SK-N-MC (cell line): ENCODE measurements at regions not wholly inside any gene's neighbourhood (a gene's known extent, or its start where the extent isn't known, plus 50 kb on each side); places are given as distances from the start of the nearest gene placed in this dataset.
"Not testable (repeated sequence)": the region's sequence is repeated elsewhere in the genome, so short reads cannot be mapped to it uniquely, and the experiment has no call there.

Experiments used
- DNase-seq: peaks from one replicate; pipeline ENCODE4 v3.0.0-alpha.2; 2011; ENCODE audit warnings: low read depth, low spot score
- H3K27ac ChIP-seq: fragments of 200-600 bp; sonication (generic); 2 replicates; pipeline ENCODE4 v1.5.1; 2016; ENCODE audit warnings: mixed run types
- H3K36me3 ChIP-seq: fragments of 200-600 bp; sonication (generic); 2 replicates; pipeline ENCODE4 v1.6.1; 2017; ENCODE audit warnings: antibody characterized with exemption, low read length, mixed read lengths; ENCODE audit not compliant: insufficient read depth
- H3K4me3 ChIP-seq: fragments of 200-600 bp; sonication (generic); 2 replicates; pipeline ENCODE4 v1.5.1; 2016
- H3K9ac ChIP-seq: fragments of 200-600 bp; sonication (generic); 2 replicates; pipeline ENCODE4 v1.8.0; 2017; ENCODE audit warnings: mixed run types, mixed read lengths; ENCODE audit not compliant: insufficient read length
- H3K9me3 ChIP-seq: fragments of 200-600 bp; sonication (generic); 2 replicates; pipeline ENCODE4 v1.6.1; 2017; ENCODE audit warnings: low read depth, mild to moderate bottlenecking, antibody characterized with exemption, low read length, moderate library complexity, mixed read lengths
- EZH2 ChIP-seq: fragments of 200-600 bp; sonication (generic); IDR thresholded peaks from one replicate; pipeline ENCODE4 v1.6.1; 2017; ENCODE audit warnings: antibody characterized with exemption
- FOXP2 ChIP-seq: optimal IDR thresholded peaks from 2 replicates; pipeline ENCODE3; 2011; ENCODE audit warnings: mild to moderate bottlenecking, moderate library complexity; ENCODE audit not compliant: insufficient read depth; ENCODE audit errors: extremely low read length, control extremely low read depth
- POLR2AphosphoS5 ChIP-seq: IDR thresholded peaks from 2 replicates; pipeline ENCODE4 v1.6.1; 2012; ENCODE audit warnings: mild to moderate bottlenecking, low read depth, low read length, borderline replicate concordance

DNA sequence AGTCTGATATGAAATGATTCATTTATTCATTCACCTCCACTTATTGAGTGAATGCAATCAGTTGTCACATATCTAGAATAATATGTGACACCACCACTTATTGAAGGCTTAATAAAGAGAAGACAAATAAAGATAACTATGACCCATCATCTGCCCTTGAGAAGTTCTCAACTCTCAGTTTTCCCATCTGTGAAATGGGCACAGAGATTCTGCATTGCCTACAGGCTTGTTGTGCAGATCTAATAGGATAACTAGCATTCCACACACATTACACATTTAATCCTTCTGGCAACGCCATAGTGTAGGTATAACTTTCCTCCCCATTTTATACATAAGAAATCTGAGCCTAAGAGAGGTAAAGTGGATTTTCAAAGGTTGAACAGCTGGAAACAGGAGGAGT is 84.2 kb upstream of the FICD start:
- Histone ChIP-seq H3K9me3 (no peaks in the 10 kb centered on the region), H3K4me3 (no peak overlapping the region), H3K36me3 (no peaks in the 10 kb centered on the region), H3K27ac (no peak overlapping the region), H3K9ac (no peak overlapping the region)
- DNase-seq: no peak
- TF ChIP-seq EZH2 (no peak), FOXP2 (no peak), POLR2AphosphoS5 (no peak)

DNA sequence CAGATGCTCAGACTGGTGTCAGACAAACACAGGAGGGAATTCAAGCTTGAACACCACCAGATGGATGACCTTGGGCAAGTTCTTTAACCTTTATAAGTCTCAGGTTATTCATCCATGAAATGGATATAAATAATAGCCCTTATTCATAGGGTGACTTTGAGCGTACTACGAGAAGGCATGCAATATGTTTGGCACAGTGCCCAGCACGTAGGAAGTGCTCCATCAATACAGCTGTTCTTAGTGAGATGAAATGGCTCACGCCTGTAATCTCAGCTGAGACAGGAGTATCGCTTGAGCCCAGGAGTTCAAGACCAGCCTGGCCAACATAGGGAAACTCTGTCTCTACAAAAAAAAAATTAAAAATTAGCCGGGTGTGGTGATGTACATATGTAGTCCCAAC is 84.8 kb upstream of the FICD start:
- Histone ChIP-seq H3K36me3 (no peaks in the 10 kb centered on the region), H3K9me3 (no peaks in the 10 kb centered on the region), H3K4me3 (no peak overlapping the region), H3K27ac (no peak overlapping the region), H3K9ac (no peak overlapping the region)
- no peak for DNase-seq
- no peak for TF ChIP-seq POLR2AphosphoS5
- no peak for TF ChIP-seq EZH2
- TF ChIP-seq FOXP2: no peak

DNA sequence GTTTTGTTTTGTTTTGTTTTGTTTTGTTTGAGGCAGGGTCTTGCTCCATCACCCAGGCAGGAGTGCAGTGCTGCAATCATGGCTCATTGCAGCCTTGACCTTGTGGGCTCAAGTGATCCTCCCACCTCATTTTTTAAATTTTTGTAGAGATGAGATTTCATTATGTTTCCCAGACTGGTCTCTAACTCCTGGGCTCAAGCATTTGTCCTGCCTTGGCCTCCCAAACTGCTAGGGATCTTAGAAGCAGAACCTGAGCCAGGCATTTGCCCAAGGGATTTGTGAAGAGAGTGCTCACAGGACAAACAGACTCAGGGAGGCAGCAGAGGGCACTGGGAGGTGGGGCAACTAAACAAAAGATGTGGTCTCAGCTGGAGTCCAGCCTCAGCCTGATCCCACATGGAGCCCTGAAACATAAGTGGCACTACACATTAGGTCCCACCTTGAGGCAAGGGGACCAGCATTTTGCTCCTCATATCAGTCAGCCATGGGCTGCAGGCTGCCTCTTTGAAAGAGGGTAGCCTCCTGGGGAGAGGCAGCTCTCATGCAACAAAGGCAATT is 86.2 kb upstream of the CMKLR1 start:
- TF ChIP-seq FOXP2: no peak
- no peak for TF ChIP-seq EZH2
- H3K9ac ChIP-seq: no peak overlapping the region
- no peaks in the 10 kb centered on the region for H3K36me3 ChIP-seq
- no peak overlapping the region for H3K27ac ChIP-seq
- DNase-seq: no peak
- H3K9me3 ChIP-seq: no peaks in the 10 kb centered on the region
- H3K4me3 ChIP-seq: no peak overlapping the region

GRCh38 chr12:108424816-108425215 is 85.7 kb upstream of the CMKLR1 start:
- H3K9me3 ChIP-seq: no peaks in the 10 kb centered on the region
- TF ChIP-seq POLR2AphosphoS5: no peak
- no peak for TF ChIP-seq FOXP2
- no peak for TF ChIP-seq EZH2
- H3K4me3 ChIP-seq: no peak overlapping the region
- H3K9ac ChIP-seq: no peak overlapping the region
- no peak for DNase-seq
- no peaks in the 10 kb centered on the region for H3K36me3 ChIP-seq
- H3K27ac ChIP-seq: no peak overlapping the region

DNA sequence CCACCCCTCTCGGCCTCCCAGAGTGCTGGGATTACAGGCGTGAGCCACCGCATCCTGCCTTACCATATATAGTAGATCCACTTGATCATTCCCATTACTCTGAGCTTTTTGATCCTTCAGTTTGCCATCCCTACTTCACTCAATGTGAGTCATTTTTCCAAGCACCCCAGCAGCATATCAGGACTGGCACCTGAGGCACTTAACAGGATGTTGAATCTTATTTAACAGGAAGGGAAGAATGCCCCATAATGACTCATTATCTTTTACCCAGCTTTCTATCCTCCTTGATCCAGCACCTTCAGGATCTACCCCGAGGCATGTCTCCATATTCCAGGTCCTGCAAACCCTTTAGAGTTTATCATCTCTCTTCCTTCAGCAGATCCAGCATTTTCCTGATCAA is 84.9 kb upstream of the CMKLR1 start:
- Histone ChIP-seq H3K9ac (no peak overlapping the region), H3K36me3 (no peaks in the 10 kb centered on the region), H3K27ac (no peak overlapping the region), H3K9me3 (no peaks in the 10 kb centered on the region), H3K4me3 (no peak overlapping the region)
- DNase-seq: no peak
- TF ChIP-seq EZH2 (no peak), POLR2AphosphoS5 (no peak), FOXP2 (no peak)

- Histone ChIP-seq H3K9me3 (no peaks in the 10 kb centered on the region), H3K36me3 (no peaks in the 10 kb centered on the region), H3K27ac (no peak overlapping the region), H3K9ac (no peak overlapping the region), H3K4me3 (no peak overlapping the region)
- DNase-seq: no peak
- TF ChIP-seq POLR2AphosphoS5 (no peak), FOXP2 (no peak), EZH2 (no peak)
Observed at GRCh38 chr12:108423486-108423885, 84.4 kb upstream of the CMKLR1 start.

- H3K36me3 ChIP-seq, H3K27ac ChIP-seq, H3K9ac ChIP-seq, DNase-seq, H3K9me3 ChIP-seq, H3K4me3 ChIP-seq: not testable (repeated sequence)
Observed at GRCh38 chr12:108421082-108421481, 82.0 kb upstream of the CMKLR1 start.

- not testable (repeated sequence) for H3K36me3 ChIP-seq, H3K9me3 ChIP-seq, H3K4me3 ChIP-seq, DNase-seq, H3K27ac ChIP-seq, H3K9ac ChIP-seq
Observed at GRCh38 chr12:108420421-108420820, 81.3 kb upstream of the CMKLR1 start.

DNA sequence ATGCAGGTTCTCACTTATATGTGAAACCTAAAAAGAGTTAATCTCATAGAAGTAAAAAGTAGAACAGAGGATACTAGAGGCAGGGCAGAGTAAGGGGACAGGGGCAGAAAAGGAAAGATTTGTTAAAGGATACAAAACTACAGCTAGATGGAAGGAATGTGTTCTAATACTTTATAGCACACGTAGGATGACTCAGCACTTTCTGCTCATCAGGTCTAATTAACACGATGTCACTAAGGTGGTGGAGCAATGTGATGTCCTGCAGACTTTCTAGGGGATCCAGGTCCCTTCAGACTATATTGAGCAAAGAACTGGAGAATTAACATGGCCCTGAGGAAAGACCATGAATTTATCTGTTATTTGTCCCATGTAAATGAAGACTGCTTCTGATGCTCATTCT is 80.8 kb upstream of the CMKLR1 start:
- H3K27ac ChIP-seq: no peak overlapping the region
- no peak for DNase-seq
- H3K4me3 ChIP-seq: no peak overlapping the region
- H3K9ac ChIP-seq: no peak overlapping the region
- TF ChIP-seq FOXP2: no peak
- no peaks in the 10 kb centered on the region for H3K36me3 ChIP-seq
- no peaks in the 10 kb centered on the region for H3K9me3 ChIP-seq

DNA sequence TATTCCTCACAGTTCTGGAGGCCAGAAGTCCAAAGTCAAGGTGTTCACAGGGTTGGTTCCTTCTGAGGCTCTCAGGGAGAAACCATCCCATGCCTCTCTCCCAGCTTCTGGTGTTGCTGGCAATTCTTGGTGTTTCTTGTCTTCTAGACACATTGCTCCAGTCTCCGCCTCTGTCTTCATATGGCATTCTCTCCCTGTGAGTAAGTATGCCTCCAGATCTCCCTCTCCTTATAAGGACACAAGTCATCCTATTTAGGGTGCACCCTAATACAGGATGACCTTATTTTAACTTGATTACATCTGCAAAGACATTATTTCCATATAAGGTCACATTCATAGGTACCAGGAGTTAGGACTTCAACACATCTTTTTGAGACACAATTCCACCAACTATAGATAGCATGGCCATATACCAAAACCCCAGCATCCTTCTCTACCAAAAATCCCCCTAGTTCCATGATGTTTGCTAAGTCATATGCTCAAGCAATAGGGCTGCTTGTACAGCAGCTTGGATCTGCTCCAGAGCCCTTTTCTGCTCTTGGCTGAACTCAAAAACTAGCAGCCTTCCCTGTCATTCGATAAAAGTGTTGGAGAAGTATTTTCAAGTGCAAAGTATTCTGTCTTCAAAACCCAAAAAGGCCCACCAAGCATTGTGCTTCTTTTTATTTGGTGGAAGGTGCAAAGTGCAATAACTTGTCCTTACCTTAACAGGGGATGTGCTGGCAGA is 79.2 kb upstream of the CMKLR1 start:
- H3K27ac ChIP-seq: no peak overlapping the region
- no peak for DNase-seq
- H3K9me3 ChIP-seq: no peaks in the 10 kb centered on the region
- no peak overlapping the region for H3K4me3 ChIP-seq
- H3K36me3 ChIP-seq: no peaks in the 10 kb centered on the region
- TF ChIP-seq FOXP2: no peak
- no peak for TF ChIP-seq EZH2
- no peak for TF ChIP-seq POLR2AphosphoS5
- no peak overlapping the region for H3K9ac ChIP-seq
